Fibroblast of lung (primary cell): ENCODE measurements at regions not wholly inside any gene's neighbourhood (a gene's known extent, or its start where the extent isn't known, plus 50 kb on each side); places are given as distances from the start of the nearest gene placed in this dataset.

Experiments
- EZH2 ChIP-seq: IDR thresholded peaks from 2 replicates; pipeline ENCODE4 v1.5.1; 2012; ENCODE audit warnings: low read length, control low read depth, mild to moderate bottlenecking; ENCODE audit errors: missing control alignments
- TF ChIP-seq, protein P1 (sequence below), 2 donors: IDR thresholded peaks in 1 of 2; conservative IDR thresholded peaks in 1 of 2; 1 replicate in 1 of 2; 2 replicates in 1 of 2; pipeline ENCODE4 v1.5.1; 2011 to 2012; ENCODE audit warnings: low read length in 2 of 2, control low read depth in 1 of 2, inconsistent platforms in 1 of 2, low read depth in 1 of 2, mild to moderate bottlenecking in 1 of 2

GRCh38 chr2:150782613-150783012, 295.1 kb upstream of the RND3 start:
- no peak for TF ChIP-seq EZH2
- TF ChIP-seq, protein P1, sequence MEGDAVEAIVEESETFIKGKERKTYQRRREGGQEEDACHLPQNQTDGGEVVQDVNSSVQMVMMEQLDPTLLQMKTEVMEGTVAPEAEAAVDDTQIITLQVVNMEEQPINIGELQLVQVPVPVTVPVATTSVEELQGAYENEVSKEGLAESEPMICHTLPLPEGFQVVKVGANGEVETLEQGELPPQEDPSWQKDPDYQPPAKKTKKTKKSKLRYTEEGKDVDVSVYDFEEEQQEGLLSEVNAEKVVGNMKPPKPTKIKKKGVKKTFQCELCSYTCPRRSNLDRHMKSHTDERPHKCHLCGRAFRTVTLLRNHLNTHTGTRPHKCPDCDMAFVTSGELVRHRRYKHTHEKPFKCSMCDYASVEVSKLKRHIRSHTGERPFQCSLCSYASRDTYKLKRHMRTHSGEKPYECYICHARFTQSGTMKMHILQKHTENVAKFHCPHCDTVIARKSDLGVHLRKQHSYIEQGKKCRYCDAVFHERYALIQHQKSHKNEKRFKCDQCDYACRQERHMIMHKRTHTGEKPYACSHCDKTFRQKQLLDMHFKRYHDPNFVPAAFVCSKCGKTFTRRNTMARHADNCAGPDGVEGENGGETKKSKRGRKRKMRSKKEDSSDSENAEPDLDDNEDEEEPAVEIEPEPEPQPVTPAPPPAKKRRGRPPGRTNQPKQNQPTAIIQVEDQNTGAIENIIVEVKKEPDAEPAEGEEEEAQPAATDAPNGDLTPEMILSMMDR (conservative IDR thresholded peaks at IDR 0.05 in 1 of 2, IDR thresholded peaks at IDR 0.05 in 1 of 2; ENCODE audit: low read depth in 1 of 2, low read length in 2 of 2), result no peak
